Endothelial cell of umbilical vein (primary cell): ENCODE measurements at regions not wholly inside any gene's neighbourhood (a gene's known extent, or its start where the extent isn't known, plus 50 kb on each side); places are given as distances from the start of the nearest gene placed in this dataset.
A peak's percentile ranks its signal among the peaks of the same experiment; 100 is the strongest.

Experiments used
- BruUV-seq: library from RNA; stranded (reverse); fragments of 400-500 nt; replicated peaks from 2 replicates; lab custom pipeline; 2021; lab: Mats Ljungman, UMichigan
- CTCF ChIA-PET: fragments of 300-600, 350-600 bp; sonication (Branson Sonifier 250); formaldehyde crosslinking; loops from one replicate; lab custom pipeline; 2021; ENCODE audit warnings: antibody characterized with exemption, inconsistent platforms; lab: Charles Lee
- POLR2A ChIA-PET: fragments of 300-600, 350-600 bp; sonication (Branson Sonifier 250); formaldehyde crosslinking; loops from one replicate; lab custom pipeline; 2021; ENCODE audit warnings: antibody characterized with exemption, inconsistent platforms; lab: Charles Lee
- DNase-seq: peaks from one replicate; pipeline ENCODE4 v3.0.0-alpha.2; 2011; ENCODE audit warnings: low read depth, low spot score
- FAIRE-seq: peaks from 2 replicates; lab custom pipeline; 2011; peaks lifted over from hg19 to GRCh38; lab: Jason Lieb, UNC
- H2AFZ ChIP-seq: 2 replicates; pipeline ENCODE4 v1.6.0; 2012; ENCODE audit warnings: low read depth, low read length, control low read depth, inconsistent platforms
- H3K27ac ChIP-seq: 2 replicates; pipeline ENCODE4 v1.5.1; 2011; ENCODE audit warnings: low read depth, mild to moderate bottlenecking, control low read depth, low read length, moderate library complexity; ENCODE audit not compliant: insufficient read depth
- H3K27me3 ChIP-seq, 2 experiments: 2 replicates each; pipeline versions ENCODE4 v1.6.0 to v1.6.1; 2011; ENCODE audit warnings: low read length in 2 of 2, mixed read lengths in 1 of 2; ENCODE audit not compliant: control insufficient read depth in 2 of 2, insufficient read depth in 2 of 2
- H3K36me3 ChIP-seq, 2 experiments: 2 replicates in 1 of 2; 3 replicates in 1 of 2; pipeline ENCODE4 v1.5.1; 2011; ENCODE audit warnings: low read length in 2 of 2, mild to moderate bottlenecking in 1 of 2, moderate library complexity in 1 of 2; ENCODE audit not compliant: control insufficient read depth in 2 of 2, insufficient read depth in 2 of 2; ENCODE audit errors: extremely low read depth in 1 of 2
- H3K4me1 ChIP-seq: 3 replicates; pipeline ENCODE4 v1.5.1; 2011; ENCODE audit warnings: mild to moderate bottlenecking, low read length; ENCODE audit not compliant: control insufficient read depth, insufficient read depth; ENCODE audit errors: extremely low read depth
- H3K4me2 ChIP-seq: 2 replicates; pipeline ENCODE4 v1.6.1; 2011; ENCODE audit warnings: low read length, control low read depth, mixed read lengths; ENCODE audit not compliant: insufficient read depth
- H3K4me3 ChIP-seq, 3 experiments: fragments of 200-600 bp in 1 of 3; sonication (generic), shearing (Covaris generic) in 1 of 3; replicated peaks in 1 of 3; 2 replicates each; pipeline ENCODE4 v1.5.1; 2011 to 2016; ENCODE audit warnings: control low read depth in 3 of 3, low read length in 3 of 3, mild to moderate bottlenecking in 2 of 3, inconsistent platforms in 1 of 3, low read depth in 1 of 3, moderate library complexity in 1 of 3; ENCODE audit not compliant: insufficient read depth in 1 of 3
- H3K79me2 ChIP-seq: 2 replicates; pipeline ENCODE4 v1.6.0; 2012; ENCODE audit warnings: low read length, inconsistent platforms; ENCODE audit not compliant: control insufficient read depth, insufficient read depth
- H3K9ac ChIP-seq: replicated peaks from 2 replicates; pipeline ENCODE3; 2011; ENCODE audit warnings: low read length, control low read depth; ENCODE audit not compliant: insufficient read depth; ENCODE audit errors: extremely low read depth
- H3K9me1 ChIP-seq: replicated peaks from 3 replicates; pipeline ENCODE4 v1.6.0; 2011; ENCODE audit warnings: mild to moderate bottlenecking, low read length; ENCODE audit not compliant: control insufficient read depth, insufficient read depth; ENCODE audit errors: extremely low read depth
- H3K9me3 ChIP-seq: replicated peaks from 2 replicates; pipeline ENCODE4 v1.5.1; 2012; ENCODE audit warnings: low read length, inconsistent platforms; ENCODE audit not compliant: control insufficient read depth, insufficient read depth
- H4K20me1 ChIP-seq: replicated peaks from 2 replicates; pipeline ENCODE3; 2011; ENCODE audit warnings: mild to moderate bottlenecking, low read length; ENCODE audit not compliant: control insufficient read depth, insufficient read depth; ENCODE audit errors: extremely low read depth
- EZH2 ChIP-seq: IDR thresholded peaks from 2 replicates; pipeline ENCODE4 v1.6.1; 2012; ENCODE audit warnings: borderline replicate concordance, low read depth, mild to moderate bottlenecking, moderate library complexity, low read length, inconsistent platforms; ENCODE audit not compliant: severe bottlenecking
- FOS ChIP-seq: IDR thresholded peaks from 2 replicates; pipeline ENCODE4 v1.6.1; 2011; ENCODE audit warnings: mild to moderate bottlenecking, low read length, moderate library complexity, borderline replicate concordance; ENCODE audit not compliant: insufficient read depth
- GATA2 ChIP-seq: IDR thresholded peaks from 2 replicates; pipeline ENCODE4 v1.7.0; 2011; ENCODE audit warnings: low read depth, mild to moderate bottlenecking, moderate library complexity, mixed read lengths, low read length; ENCODE audit not compliant: insufficient read length, insufficient read depth
- JUN ChIP-seq: IDR thresholded peaks from 2 replicates; pipeline ENCODE4 v1.6.1; 2011; ENCODE audit warnings: borderline replicate concordance, low read depth; ENCODE audit not compliant: insufficient read length, insufficient read depth
- MAX ChIP-seq: IDR thresholded peaks from 2 replicates; pipeline ENCODE4 v1.6.1; 2011; ENCODE audit not compliant: insufficient read depth, insufficient read length
- MYC ChIP-seq: IDR thresholded peaks from one replicate; pipeline ENCODE4 v1.6.1; 2011; ENCODE audit warnings: mild to moderate bottlenecking, low read depth, low read length
- POLR2A ChIP-seq: IDR thresholded peaks from 2 replicates; pipeline ENCODE4 v1.6.1; 2012; ENCODE audit warnings: low read depth, mild to moderate bottlenecking, control low read depth, low read length
- POLR2AphosphoS5 ChIP-seq: IDR thresholded peaks from 2 replicates; pipeline ENCODE4 v1.6.1; 2012; ENCODE audit warnings: low read depth, mild to moderate bottlenecking, control low read depth, low read length, moderate library complexity; ENCODE audit not compliant: insufficient read depth
- dilution Hi-C: fragments of 300-500 bp; cut with MboI; formaldehyde crosslinking; loops from one replicate; pipeline ENCODE4 v1.15.0; 2019; ENCODE audit warnings: low sequenced_read_pairs; ENCODE audit not compliant: extremely low pct_ligation_motif_present
- intact Hi-C: fragments of 100-400 bp; cut with micrococcal nuclease; formaldehyde crosslinking; loops from one replicate; pipeline ENCODE4 v1.10.0; 2022
- TF ChIP-seq, protein P1 (sequence below), 2 donors: IDR thresholded peaks; 1 replicate in 1 of 2; 2 replicates in 1 of 2; pipeline ENCODE4 v1.5.1; 2011; ENCODE audit warnings: low read length in 2 of 2, mild to moderate bottlenecking in 2 of 2, moderate library complexity in 2 of 2, control low read depth in 1 of 2, inconsistent platforms in 1 of 2, low read depth in 1 of 2; ENCODE audit not compliant: insufficient read depth in 1 of 2; ENCODE audit errors: extremely low read depth in 1 of 2

DNA sequence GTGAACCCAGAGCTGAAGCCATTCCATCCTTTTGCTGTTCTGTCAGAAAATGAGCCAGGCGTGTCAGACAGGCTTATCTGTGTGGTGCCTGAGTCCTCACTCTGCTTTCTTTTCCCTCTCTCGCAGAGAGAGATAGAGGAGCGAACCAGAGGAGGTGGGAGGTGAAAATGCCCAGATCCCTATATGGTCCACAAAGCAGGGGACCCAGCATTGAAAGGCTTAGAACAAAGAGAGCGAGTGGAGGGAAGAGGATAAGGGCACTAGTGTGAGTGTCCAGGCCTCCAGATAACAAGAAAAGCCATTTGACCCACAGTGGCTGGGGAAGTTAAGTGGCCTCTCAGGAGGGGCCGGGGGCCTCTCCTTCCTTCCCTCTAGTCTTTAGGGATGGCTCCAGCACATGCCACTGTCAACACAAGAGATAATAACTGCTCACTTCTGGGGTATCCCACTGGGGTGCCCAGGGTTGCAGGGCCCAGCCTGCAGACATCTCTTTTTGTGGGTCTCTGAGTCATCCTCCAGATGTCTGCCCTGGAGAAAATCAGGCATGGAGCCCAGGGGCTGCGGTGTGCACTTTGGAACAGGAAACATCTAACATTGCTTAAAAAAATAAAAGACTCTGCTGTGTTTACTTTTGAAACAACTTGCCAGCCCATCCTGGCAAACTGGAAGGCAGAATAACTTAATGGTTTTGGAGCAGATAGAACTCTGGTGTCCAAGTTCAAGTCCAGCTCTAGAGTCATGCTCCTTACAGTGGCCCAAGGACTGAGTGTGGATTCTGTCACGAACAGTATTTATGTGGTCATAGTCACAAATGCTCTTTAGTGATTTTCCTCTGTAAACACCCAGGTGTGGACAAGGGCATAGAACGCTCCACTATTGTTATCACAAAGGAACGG is 189.5 kb downstream of the CXCL12 start:
- no peaks in the 10 kb centered on the region for H3K79me2 ChIP-seq
- no peaks in the 10 kb centered on the region for H3K9me3 ChIP-seq
- peak; percentile 2 for DNase-seq
- no peak for FAIRE-seq
- ChIA-PET CTCF (no interaction called here), POLR2A (no interaction called here)
- no peaks in the 10 kb centered on the region for H3K27me3 ChIP-seq
- no peak overlapping the region for H3K4me2 ChIP-seq
- intact Hi-C loops (no loop called here), dilution Hi-C loops (no loop called here)
- no peak overlapping the region for H3K4me3 ChIP-seq
- no peak overlapping the region for H2AFZ ChIP-seq
- BruUV-seq = no TSS peak
- no peaks in the 10 kb centered on the region for H3K9me1 ChIP-seq
- no peak for TF ChIP-seq POLR2A
- TF ChIP-seq, protein P1, sequence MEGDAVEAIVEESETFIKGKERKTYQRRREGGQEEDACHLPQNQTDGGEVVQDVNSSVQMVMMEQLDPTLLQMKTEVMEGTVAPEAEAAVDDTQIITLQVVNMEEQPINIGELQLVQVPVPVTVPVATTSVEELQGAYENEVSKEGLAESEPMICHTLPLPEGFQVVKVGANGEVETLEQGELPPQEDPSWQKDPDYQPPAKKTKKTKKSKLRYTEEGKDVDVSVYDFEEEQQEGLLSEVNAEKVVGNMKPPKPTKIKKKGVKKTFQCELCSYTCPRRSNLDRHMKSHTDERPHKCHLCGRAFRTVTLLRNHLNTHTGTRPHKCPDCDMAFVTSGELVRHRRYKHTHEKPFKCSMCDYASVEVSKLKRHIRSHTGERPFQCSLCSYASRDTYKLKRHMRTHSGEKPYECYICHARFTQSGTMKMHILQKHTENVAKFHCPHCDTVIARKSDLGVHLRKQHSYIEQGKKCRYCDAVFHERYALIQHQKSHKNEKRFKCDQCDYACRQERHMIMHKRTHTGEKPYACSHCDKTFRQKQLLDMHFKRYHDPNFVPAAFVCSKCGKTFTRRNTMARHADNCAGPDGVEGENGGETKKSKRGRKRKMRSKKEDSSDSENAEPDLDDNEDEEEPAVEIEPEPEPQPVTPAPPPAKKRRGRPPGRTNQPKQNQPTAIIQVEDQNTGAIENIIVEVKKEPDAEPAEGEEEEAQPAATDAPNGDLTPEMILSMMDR (IDR thresholded peaks at IDR 0.05; ENCODE audit: extremely low read depth in 1 of 2, insufficient read depth in 1 of 2, low read depth in 1 of 2, low read length in 2 of 2) = no peak
- TF ChIP-seq MYC = no peak
- H4K20me1 ChIP-seq = no peaks in the 10 kb centered on the region
- H3K27ac ChIP-seq = no peak overlapping the region
- no peak overlapping the region for H3K9ac ChIP-seq
- H3K4me1 ChIP-seq = no peaks in the 10 kb centered on the region
- no peaks in the 10 kb centered on the region for H3K36me3 ChIP-seq

- FAIRE-seq (no peak), DNase-seq (no peak)
- no peaks in the 10 kb centered on the region for H4K20me1 ChIP-seq
Measured at GRCh38 chr10:44194435-44194834, 190.5 kb downstream of the CXCL12 start.

More at GRCh38 chr10:44194435-44194834, 190.5 kb downstream of the CXCL12 start:
- Histone ChIP-seq H3K9me1 (no peaks in the 10 kb centered on the region), H3K9ac (no peak overlapping the region), H3K4me1 (no peaks in the 10 kb centered on the region), H3K4me2 (no peak overlapping the region), H2AFZ (no peak overlapping the region), H3K36me3 (no peaks in the 10 kb centered on the region), H3K27ac (no peak overlapping the region), H3K9me3 (no peaks in the 10 kb centered on the region), H3K79me2 (no peaks in the 10 kb centered on the region), H3K4me3 (no peak overlapping the region), H3K27me3 (no peaks in the 10 kb centered on the region)
- intact Hi-C loops = no loop called here
- POLR2A ChIA-PET = no interaction called here
- CTCF ChIA-PET = no interaction called here
- TF ChIP-seq JUN (no peak), FOS (no peak), MYC (no peak), GATA2 (no peak), EZH2 (no peak), POLR2A (no peak), MAX (no peak), POLR2AphosphoS5 (no peak)
- TF ChIP-seq, protein P1 (IDR thresholded peaks at IDR 0.05; ENCODE audit: extremely low read depth in 1 of 2, insufficient read depth in 1 of 2, low read depth in 1 of 2, low read length in 2 of 2) = no peak
- BruUV-seq = no TSS peak
- dilution Hi-C loops = no loop called here
